ENCODE measurements at regions not wholly inside any gene's neighbourhood (a gene's known extent, or its start where the extent isn't known, plus 50 kb on each side); places are given as distances from the start of the nearest gene placed in this dataset.

DNA sequence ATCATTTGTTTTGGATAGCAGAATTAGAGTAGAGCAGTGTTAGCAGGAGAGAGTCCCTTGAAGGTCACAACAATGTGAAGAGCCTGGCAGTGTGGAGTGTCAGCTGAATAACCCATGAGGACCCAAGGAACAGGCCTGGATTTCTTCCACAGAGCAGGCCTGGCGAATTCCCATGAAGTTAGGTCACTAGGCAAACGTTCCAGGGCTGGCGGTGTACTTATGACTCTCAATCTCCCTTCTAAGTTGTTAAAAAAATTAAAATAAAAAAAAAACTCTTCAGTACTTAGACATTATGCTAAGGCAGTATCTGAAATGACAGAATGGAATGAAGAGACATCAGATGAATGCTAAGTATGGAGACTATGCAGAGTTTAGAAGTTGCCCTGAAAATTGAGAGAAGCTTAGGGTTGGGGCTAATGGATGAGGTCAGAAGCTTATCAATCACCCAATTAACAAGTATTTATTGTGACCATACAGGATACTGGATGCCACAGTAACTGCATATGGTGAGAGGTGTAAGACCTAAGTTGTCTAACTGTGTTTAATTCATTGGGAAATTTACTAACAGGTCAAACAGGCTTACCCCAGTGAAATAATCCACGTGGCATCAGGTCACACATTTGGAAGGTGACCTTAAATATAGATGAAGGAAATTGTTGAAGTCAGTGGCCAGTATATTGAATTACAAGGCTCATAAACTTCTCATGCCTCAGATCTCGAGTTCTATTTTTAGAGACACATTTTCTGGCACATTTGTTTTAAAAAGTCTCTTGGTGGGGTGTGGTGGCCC lies 126.2 kb upstream of the NRP1 start:
- no peak for DNase-seq (ENCODE audit: low read depth)
- TF ChIP-seq, protein P1, sequence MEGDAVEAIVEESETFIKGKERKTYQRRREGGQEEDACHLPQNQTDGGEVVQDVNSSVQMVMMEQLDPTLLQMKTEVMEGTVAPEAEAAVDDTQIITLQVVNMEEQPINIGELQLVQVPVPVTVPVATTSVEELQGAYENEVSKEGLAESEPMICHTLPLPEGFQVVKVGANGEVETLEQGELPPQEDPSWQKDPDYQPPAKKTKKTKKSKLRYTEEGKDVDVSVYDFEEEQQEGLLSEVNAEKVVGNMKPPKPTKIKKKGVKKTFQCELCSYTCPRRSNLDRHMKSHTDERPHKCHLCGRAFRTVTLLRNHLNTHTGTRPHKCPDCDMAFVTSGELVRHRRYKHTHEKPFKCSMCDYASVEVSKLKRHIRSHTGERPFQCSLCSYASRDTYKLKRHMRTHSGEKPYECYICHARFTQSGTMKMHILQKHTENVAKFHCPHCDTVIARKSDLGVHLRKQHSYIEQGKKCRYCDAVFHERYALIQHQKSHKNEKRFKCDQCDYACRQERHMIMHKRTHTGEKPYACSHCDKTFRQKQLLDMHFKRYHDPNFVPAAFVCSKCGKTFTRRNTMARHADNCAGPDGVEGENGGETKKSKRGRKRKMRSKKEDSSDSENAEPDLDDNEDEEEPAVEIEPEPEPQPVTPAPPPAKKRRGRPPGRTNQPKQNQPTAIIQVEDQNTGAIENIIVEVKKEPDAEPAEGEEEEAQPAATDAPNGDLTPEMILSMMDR (IDR thresholded peaks at IDR 0.05; ENCODE audit: low read depth, low read length, missing control alignments) = no peak
- no peak overlapping the region for H3K4me3 ChIP-seq (ENCODE audit: low read depth, low read length)

DNA sequence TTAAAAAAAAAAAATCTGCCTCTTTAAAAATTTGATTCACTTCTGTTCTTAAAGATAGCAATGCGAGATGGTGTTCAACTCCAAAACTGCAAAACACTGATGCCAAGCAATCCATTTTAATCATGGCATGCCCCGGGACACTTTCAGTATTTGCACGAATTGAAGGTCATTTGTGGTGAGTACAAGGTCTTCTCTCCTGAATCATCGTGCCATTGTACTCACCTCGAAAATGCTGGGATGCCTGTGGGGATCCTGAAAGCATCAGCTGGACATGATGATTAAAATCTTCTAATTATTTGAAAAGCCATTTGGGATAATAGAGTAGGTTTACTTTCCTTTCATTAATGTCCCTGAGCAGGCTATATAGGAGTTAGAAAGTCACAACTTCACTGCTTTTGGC lies 125.1 kb upstream of the NRP1 start:
- TF ChIP-seq, protein P1 (IDR thresholded peaks at IDR 0.05; ENCODE audit: low read depth, low read length, missing control alignments) = no peak
- no peak for DNase-seq (ENCODE audit: low read depth)
- H3K4me3 ChIP-seq (ENCODE audit: low read depth, low read length) = no peak overlapping the region

DNA sequence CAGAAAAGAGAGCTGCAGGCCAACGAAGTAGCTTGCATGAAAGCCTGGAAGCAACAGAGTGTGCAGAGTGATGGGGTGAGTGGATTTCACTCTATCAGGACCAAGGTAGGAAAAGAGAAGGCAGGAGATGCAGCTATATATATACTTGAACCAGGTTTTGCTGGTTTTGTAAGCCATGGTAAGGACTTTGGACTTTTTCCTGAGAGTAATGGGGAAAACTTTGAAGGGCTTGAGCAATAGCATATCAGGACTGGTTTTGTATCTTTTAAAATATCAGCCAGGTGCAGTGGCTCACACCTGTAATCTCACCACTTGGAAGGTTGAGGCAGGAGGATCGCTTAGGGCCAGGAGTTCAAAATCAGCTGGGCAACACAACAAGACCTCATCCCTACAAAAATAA lies 120.6 kb upstream of the NRP1 start:
- no peak overlapping the region for H3K4me3 ChIP-seq (ENCODE audit: low read depth, low read length)
- DNase-seq (ENCODE audit: low read depth) = no peak
- TF ChIP-seq, protein P1 (IDR thresholded peaks at IDR 0.05; ENCODE audit: low read depth, low read length, missing control alignments) = no peak

DNA sequence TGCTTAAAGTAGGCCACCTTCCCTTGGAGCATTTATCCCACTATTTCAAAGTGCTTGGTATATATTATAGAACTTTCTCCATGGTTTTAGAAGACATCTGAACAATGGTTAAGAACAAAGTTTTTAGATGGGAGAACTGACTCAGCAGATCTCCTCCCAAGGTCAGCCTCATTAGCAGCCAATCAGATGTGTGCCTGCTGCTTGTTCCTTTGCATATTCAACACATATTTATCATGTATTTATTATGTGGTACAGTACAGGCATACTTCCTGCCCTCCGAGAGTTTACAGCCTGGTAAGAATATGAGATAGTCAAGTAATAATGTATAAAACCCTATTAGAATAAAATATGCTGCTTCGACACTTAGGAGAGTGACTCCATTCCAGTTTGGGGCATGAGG lies 120.1 kb upstream of the NRP1 start:
- DNase-seq (ENCODE audit: low read depth) = no peak
- H3K4me3 ChIP-seq (ENCODE audit: low read depth, low read length) = no peak overlapping the region
- TF ChIP-seq, protein P1 (IDR thresholded peaks at IDR 0.05; ENCODE audit: low read depth, low read length, missing control alignments) = no peak

DNA sequence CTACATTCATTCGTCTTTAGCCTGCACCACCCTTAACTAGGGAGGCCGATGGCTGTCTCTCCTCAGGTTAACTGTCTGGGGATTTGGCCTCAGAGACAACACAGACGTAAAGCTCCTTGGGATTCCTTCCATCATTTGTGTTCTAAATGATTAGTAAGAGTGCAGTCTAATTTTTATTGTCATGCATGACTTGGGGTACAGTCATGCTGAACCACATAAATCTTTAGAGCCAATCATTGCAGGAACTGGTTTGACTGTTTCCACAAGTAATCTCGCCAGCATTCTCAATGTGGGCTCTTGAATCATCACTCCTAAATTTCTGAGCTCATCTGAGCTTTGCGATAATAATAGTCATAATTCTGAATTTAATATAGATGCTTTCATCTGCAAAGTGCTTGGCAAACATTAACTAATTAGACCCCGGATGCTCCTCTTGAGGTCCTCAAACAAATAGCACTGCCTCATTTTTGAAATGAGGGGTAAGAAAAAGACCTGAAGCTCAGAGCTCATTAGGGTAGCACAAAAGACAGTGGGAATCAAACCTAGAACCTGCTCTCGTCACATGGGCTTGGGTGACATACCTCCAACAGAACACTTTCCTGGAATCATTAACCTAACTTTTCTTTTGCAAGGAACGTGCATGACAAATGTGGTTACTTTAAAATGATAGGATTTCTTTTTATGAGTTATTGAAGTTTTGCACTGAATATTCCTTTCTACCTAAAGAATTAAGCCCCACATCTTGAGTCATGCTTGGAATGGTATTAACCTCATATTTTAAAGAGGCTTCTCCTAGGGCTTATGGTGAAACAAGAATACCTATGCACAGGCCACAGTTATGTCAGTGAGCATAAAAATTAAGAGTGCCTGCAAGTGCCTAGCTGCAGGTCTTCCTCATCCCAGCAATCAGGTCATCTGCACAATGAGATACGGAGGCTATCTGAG lies 118.9 kb upstream of the NRP1 start:
- DNase-seq (ENCODE audit: low read depth) = no peak
- H3K4me3 ChIP-seq (ENCODE audit: low read depth, low read length) = no peak overlapping the region
- TF ChIP-seq, protein P1 (IDR thresholded peaks at IDR 0.05; ENCODE audit: low read depth, low read length, missing control alignments) = no peak

DNA sequence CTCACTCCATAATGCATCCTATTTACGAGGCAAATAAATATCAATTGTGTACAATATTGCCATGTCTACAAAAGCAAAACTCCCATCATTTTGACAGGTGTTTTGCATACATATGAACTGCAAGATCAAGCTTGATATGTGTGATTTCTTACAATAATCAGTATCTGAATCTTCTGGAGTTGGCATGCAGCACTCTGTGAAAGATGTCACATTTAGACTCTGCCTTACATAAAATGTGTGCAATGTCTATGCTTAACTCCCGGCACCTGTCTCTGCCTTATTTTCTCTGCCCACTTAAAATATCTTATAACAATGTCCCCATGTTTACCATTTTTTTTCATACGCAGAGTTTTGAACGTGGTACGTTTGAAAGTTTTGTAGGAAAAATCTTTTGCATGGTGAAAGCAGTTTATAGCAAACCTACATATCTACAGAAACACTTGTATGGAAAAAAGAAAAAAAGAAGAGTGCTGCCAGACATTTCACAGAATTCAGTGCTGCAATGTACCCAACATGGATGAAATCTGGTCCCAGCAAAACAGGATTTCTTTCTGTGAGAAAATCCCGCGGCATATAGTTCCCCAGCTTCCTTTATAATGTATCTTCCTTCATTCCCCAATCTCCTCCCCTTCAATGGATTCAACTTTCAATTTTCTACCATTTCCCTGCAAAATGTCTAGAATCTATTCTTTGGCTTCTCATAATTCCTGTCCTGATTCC lies 114.1 kb upstream of the NRP1 start:
- TF ChIP-seq, protein P1 (IDR thresholded peaks at IDR 0.05; ENCODE audit: low read depth, low read length, missing control alignments) = no peak
- no peak overlapping the region for H3K4me3 ChIP-seq (ENCODE audit: low read depth, low read length)
- DNase-seq (ENCODE audit: low read depth) = no peak
